H1 (cell line): ENCODE measurements at regions not wholly inside any gene's neighbourhood (a gene's known extent, or its start where the extent isn't known, plus 50 kb on each side); places are given as distances from the start of the nearest gene placed in this dataset.

Experiments used
- POLR2A ChIP-seq, 2 experiments: IDR thresholded peaks; 1 replicate in 1 of 2; 2 replicates in 1 of 2; pipeline ENCODE4 v1.6.1; 2011; ENCODE audit warnings: low read depth in 2 of 2, low read length in 2 of 2, mild to moderate bottlenecking in 2 of 2; ENCODE audit errors: control extremely low read depth in 1 of 2
- TEAD4 ChIP-seq: IDR thresholded peaks from 2 replicates; pipeline ENCODE4 v1.6.1; 2012; ENCODE audit warnings: low read depth, low read length, inconsistent platforms, mixed read lengths

- no peak for TF ChIP-seq POLR2A (IDR thresholded peaks at IDR 0.05; ENCODE audit: control extremely low read depth in 1 of 2, low read depth in 2 of 2, low read length in 2 of 2)
- no peak for TF ChIP-seq TEAD4
Observed at GRCh38 chr15:96598514-96598913, 268.0 kb downstream of the NR2F2 start (continued).
